G401 (cell line): ENCODE measurements at regions not wholly inside any gene's neighbourhood (a gene's known extent, or its start where the extent isn't known, plus 50 kb on each side); places are given as distances from the start of the nearest gene placed in this dataset.

Source experiments
- DNase-seq: peaks from one replicate; pipeline ENCODE4 v3.0.0-alpha.2; 2015; ENCODE audit warnings: low spot score
- in situ Hi-C: cut with HindIII; loops from 2 replicates; pipeline ENCODE4 v1.10.0; 2016; ENCODE audit warnings: low sequenced_read_pairs, mixed read lengths

DNA sequence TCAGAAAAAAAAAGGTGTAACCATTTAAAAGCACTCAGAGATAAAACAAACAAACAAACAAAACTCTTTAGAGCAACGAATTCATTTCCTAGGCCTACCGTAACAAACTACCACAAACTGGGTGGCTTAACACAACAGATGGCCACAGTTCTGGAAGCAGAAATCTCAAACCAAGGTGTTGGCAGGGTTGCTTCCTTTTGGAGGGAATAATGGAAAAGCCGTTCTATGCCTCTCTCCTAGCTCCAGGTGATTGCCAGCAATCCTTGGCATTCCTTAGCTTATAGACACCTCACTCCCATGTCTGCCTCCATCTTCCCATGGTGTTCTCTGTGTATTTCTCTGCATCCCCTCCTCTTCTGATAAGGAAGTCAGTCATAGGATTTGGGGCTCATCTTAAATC is 200.4 kb downstream of the RAB38 start:
- in situ Hi-C loops = no loop called here
- DNase-seq = peak; percentile 20

GRCh38 chr11:87972133-87972532 is 203.1 kb downstream of the RAB38 start:
- no peak for DNase-seq
- in situ Hi-C loops = no loop called here

- no peak for DNase-seq
Measured at GRCh38 chr11:87971354-87971753, 203.9 kb downstream of the RAB38 start.

DNA sequence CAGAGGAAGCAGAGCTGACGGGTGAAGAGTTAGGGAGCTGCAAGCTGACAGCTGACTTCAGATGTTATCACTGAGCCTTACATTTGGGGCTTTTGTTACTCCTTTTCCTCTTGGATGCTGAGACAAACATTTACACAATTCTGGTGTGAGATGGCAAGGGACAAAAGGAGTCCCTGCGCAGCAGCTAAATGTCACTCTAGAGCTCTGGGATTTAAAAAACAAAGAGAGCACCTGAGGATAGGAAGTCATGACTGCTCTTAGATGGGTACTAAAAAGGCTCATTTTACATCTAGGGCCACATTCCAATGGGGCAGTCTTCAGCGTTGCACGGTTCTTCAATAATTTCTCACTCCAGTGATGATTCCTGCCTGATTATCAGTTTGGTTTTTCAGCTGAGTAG is 204.5 kb downstream of the RAB38 start:
- in situ Hi-C loops = no loop called here

More at GRCh38 chr11:87971354-87971753, 203.9 kb downstream of the RAB38 start:
- in situ Hi-C loops = no loop called here

GRCh38 chr11:87967459-87967858 is 207.8 kb downstream of the RAB38 start:
- in situ Hi-C loops = no loop called here
- DNase-seq = no peak

More for the DNA sequence above, 204.5 kb downstream of the RAB38 start:
- DNase-seq = no peak

GRCh38 chr11:87966694-87967093 is 208.5 kb downstream of the RAB38 start:
- in situ Hi-C loops = no loop called here
- no peak for DNase-seq

- in situ Hi-C loops = no loop called here
Measured at GRCh38 chr11:87966216-87966615, 209.0 kb downstream of the RAB38 start.

DNA sequence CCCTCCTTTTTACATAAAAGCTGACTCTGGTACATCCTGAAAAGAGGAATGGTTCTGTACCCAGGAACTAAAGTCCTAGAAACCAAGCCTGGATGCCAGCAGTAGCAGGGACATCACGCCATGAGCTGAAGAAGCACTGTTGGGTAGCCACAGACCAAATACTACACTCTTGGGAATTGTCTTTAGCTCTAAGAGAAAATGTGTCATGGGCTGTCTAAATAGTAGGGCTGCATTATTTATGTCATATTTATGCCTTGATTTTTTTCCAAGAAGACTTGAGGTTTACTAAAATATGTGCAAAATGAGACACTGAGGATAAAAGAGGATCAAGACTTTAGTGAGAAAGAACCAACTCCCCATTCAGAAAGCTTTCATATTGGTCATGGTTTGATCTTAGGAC is 213.6 kb downstream of the RAB38 start:
- in situ Hi-C loops = no loop called here

More at GRCh38 chr11:87966216-87966615, 209.0 kb downstream of the RAB38 start:
- no peak for DNase-seq

DNA sequence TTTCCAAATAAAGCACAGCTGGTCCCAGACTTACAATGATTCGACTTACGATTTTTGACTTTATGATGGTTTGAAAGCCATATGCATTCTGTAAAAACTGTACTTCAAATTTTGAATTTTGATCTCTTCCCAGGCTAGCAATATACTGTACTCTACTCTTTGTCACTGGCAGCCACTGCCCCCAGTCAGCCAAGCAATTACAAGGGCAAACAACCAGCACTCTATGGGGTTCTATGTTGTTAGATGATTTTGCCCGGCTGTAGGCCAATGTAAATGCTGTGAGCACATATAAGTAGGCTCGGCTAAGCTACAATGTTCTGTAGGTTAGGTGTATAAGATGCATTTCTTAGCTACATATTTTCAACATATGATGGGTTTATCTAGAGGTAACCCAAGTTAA is 217.3 kb downstream of the RAB38 start:
- in situ Hi-C loops = no loop called here

More for the DNA sequence above, 213.6 kb downstream of the RAB38 start:
- no peak for DNase-seq

DNA sequence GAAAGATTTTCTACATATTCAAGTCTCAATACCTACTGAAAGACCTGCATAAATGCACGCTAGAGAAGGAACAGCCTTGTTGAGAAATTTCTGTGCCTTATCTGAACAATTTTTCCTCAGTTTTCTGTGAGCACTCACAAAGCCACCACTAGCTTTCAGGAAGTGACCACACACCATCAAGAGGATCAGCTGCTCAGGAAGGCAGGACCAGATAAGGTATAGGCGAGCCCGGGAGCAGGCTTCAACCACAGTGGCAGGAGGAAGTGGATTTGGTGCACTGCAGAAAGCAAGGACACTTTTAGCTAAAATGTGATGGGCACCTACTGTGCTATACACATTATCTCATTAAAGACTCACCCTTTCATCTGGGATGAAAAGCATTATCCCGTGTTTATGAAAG is 220.8 kb downstream of the RAB38 start:
- DNase-seq = no peak
- in situ Hi-C loops = no loop called here

More for the DNA sequence above, 217.3 kb downstream of the RAB38 start:
- DNase-seq = no peak

- in situ Hi-C loops = no loop called here
- no peak for DNase-seq
Measured at GRCh38 chr11:87942786-87943185, 232.5 kb downstream of the RAB38 start.

GRCh38 chr11:87934182-87934581 is 241.1 kb downstream of the RAB38 start:
- DNase-seq = no peak
- in situ Hi-C loops = no loop called here

DNA sequence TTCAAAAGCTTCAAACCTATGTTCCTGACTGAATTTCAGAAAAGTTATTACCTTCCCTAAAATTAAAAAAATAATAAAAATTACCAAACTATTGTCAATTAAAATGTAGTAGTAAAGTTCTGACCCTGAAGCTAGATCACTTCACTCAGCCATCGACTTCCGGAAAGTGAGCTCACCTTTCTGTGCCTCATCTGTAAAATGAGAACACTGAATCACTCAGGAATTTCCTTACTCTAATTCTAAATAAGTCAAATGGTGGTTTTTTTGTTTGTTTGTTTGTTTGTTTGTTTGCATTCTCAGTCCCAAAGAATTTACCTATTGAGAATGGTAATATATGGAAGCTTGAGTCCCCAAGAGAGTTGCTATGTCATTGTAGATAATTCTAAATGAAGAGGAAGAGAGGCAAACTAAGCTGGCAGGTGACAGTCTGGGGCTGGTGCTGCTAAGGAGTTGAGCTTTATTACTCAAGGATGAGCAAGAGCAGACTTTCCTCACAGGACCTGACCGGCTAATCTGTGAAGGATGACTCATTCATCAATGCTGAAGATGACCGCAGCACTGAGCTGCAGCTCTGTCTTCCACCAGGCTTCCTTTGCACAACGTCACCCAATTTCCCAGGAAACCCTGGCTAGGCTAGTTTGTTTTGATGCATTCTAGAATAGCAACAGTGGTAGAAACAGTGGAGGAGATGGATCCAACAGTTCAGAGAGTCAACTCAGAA is 248.8 kb downstream of the RAB38 start:
- no peak for DNase-seq
- in situ Hi-C loops = no loop called here

DNA sequence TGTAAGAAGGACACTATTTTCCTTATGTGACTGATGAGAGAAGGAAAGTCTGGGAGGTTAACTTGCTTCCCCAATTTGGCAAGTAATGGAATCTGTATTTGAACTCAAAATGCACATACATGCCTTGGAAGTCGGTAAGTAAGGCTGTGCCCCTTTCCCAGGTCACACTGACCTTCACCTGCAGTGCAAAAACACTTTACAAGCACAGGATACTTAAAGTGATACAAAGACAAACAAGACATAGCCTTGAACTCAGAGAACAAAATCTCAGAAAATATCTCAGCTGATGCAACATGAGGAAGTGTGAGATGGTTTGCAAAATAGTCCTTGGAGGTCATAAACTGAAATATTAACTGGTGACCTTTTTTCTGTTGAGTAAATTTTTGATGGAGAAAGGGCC is 251.1 kb downstream of the RAB38 start:
- no peak for DNase-seq
- in situ Hi-C loops = no loop called here

DNA sequence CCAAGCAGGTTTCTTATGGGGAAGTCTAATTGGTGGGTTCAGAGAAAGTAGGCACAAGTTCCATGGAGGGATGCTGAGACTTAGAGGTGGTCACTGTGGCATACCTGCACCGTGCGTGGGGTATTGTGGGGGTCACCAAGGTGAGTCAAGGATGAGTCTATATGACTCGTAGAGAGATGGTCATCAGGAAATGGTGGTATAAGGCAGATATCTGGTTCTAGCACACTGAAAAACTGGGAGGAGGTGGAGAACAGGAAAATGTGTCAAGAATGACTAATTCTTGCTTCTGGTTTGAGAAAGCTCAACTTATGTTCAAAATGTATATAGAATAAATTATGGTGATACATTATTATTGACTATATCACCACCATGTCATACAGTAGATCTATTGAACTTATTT is 258.1 kb downstream of the RAB38 start:
- in situ Hi-C loops = no loop called here

GRCh38 chr11:87909178-87909577 is 266.1 kb downstream of the RAB38 start:
- DNase-seq = no peak
- in situ Hi-C loops = no loop called here

More for the DNA sequence above, 258.1 kb downstream of the RAB38 start:
- no peak for DNase-seq

DNA sequence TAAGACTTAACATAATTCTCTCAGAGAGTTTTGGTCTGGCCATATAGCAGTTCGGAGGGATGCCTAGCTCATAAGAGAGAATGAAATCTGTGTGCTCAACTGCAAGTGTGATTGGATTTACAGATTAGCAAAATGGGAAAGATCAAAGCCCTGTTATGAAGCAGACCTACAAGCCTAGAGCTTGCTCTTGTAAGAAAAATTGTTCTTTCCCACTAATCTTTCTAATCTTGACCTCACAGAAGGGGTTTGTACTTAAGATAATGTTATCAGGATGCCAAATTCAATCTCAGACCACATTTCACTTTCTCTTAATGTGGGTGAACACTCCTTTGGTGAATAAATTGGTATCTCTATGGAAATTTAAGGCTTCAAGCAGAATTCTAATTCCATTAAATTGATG is 267.2 kb downstream of the RAB38 start:
- in situ Hi-C loops = no loop called here
- DNase-seq = no peak

DNA sequence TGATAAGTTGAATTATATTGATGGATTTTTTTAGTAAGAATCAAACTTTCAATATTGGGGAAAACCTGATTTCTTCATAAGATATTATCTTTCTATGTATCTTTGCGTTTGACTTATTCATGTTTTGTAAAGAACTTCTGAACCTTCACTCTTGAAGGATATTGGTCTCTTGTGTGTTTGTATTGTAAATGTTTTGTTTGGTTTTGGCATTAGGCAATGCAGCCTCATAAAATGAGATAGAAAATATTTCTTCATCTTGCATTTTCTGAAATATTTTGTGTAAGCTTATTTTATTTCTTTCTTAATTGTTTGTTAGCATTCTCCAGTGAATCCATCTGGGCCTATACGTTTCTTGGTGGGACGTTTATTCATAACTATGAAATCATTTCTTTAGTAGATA is 271.9 kb downstream of the RAB38 start:
- in situ Hi-C loops = no loop called here
- no peak for DNase-seq

- in situ Hi-C loops = no loop called here
- DNase-seq = no peak
Measured at GRCh38 chr11:87901341-87901740, 273.9 kb downstream of the RAB38 start.

DNA sequence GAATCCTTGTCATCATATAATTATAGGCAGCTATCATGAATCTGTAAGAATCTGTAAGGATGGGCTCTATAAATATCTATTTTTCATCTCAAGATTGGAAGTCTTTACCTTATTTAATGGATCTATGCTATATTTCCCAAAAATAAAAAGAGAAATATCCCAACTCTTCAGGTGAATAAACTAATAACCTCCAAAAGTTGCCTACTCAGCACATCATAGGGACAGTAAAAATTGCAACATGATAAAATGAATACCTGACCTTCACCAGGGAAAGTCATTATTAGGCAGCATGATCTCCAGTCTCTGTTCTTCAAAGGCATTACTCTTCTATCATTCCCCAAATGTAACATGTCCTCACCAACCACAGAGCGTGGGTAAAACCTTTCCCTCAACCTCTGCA is 277.3 kb downstream of the RAB38 start:
- in situ Hi-C loops = no loop called here
- no peak for DNase-seq

DNA sequence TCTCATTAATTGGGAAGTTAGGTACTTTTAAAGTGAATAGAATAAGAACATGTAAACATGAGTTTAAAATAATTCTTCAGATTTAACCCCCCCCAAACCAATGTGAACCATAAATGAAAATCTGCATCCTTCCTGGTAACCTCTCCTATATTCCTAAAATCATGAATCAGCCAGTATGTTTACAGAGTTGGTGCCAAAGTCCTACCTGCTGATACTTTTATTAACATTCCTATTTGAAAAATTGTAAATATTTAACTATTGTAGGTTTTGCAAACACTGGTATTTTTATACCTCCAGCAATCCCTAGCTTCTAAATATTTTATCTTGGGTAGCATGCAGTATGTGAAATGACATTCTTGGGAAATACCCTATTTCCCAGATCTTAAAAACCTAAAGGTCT is 278.2 kb downstream of the RAB38 start:
- no peak for DNase-seq
- in situ Hi-C loops = no loop called here
